NCI-H748 treated with DMSO at 0.1 percent for 48 hours (cell line): ENCODE measurements at regions not wholly inside any gene's neighbourhood (a gene's known extent, or its start where the extent isn't known, plus 50 kb on each side); places are given as distances from the start of the nearest gene placed in this dataset.

ENCODE experiments used
- DNase-seq: peaks from one replicate; lab custom pipeline; 2025; lab: John Stamatoyannopoulos, UW

GRCh38 chr9:16098306-16098705, 545.5 kb downstream of the CCDC171 start:
- no peak for DNase-seq

- DNase-seq = no peak
These were observed 547.1 kb downstream of the CCDC171 start for GRCh38 chr9:16099732-16100536.

- DNase-seq = no peak
These were observed 547.8 kb downstream of the CCDC171 start for GRCh38 chr9:16100537-16101091.

- no peak for DNase-seq
These were observed 549.3 kb downstream of the CCDC171 start for GRCh38 chr9:16102154-16102553.

GRCh38 chr9:16103620-16104397, 551.0 kb downstream of the CCDC171 start:
- DNase-seq = no peak

GRCh38 chr9:16105168-16106020, 552.6 kb downstream of the CCDC171 start:
- DNase-seq = no peak

- DNase-seq = no peak
These were observed 553.3 kb downstream of the CCDC171 start for GRCh38 chr9:16106021-16106571.

- DNase-seq = no peak
These were observed 559.3 kb downstream of the CCDC171 start for GRCh38 chr9:16112116-16112515.

GRCh38 chr9:16115994-16116393, 563.2 kb downstream of the CCDC171 start:
- DNase-seq = no peak

- DNase-seq = no peak
These were observed 565.2 kb downstream of the CCDC171 start for GRCh38 chr9:16118043-16118442.

- no peak for DNase-seq
These were observed 566.7 kb downstream of the CCDC171 start for GRCh38 chr9:16119261-16120230.

GRCh38 chr9:16120231-16120641, 567.4 kb downstream of the CCDC171 start:
- DNase-seq = no peak

- no peak for DNase-seq
These were observed 567.9 kb downstream of the CCDC171 start for GRCh38 chr9:16120727-16121126.

GRCh38 chr9:16121168-16121567, 568.3 kb downstream of the CCDC171 start:
- DNase-seq = no peak

GRCh38 chr9:16121601-16122286, 568.9 kb downstream of the CCDC171 start:
- DNase-seq = no peak

- no peak for DNase-seq
These were observed 572.8 kb downstream of the CCDC171 start for GRCh38 chr9:16125629-16126028.

- DNase-seq = no peak
These were observed 573.2 kb downstream of the CCDC171 start for GRCh38 chr9:16126042-16126441.

GRCh38 chr9:16128003-16128402, 575.2 kb downstream of the CCDC171 start:
- no peak for DNase-seq

- DNase-seq = no peak
These were observed 578.4 kb downstream of the CCDC171 start for GRCh38 chr9:16131264-16131663.

- DNase-seq = no peak
These were observed 579.7 kb downstream of the CCDC171 start for GRCh38 chr9:16132513-16132912.
